ENCODE measurements at regions not wholly inside any gene's neighbourhood (a gene's known extent, or its start where the extent isn't known, plus 50 kb on each side); places are given as distances from the start of the nearest gene placed in this dataset.

DNA sequence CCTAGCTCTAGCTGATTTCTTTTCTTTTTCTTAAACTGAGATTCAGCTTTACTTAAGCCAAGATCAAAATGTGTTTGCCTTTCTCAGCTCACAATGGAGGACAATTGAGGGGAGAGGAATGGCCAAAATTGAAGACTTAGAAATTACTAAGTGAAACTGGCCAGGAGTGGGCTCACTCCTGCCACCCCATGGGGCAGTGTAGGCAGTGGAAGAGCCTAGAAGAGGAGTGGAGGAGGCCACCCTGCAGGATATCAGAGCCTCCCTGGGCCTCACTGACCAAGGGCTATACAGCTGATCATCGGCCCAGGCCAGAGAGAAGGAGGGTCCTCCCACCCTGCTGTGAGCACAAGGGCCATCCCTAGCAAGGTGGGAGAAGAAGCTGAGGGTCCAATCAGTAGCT lies 119.8 kb downstream of the CCT6B start:
- H3K4me3 ChIP-seq = no peak overlapping the region
- intact Hi-C loops (cut with DNase I) = no loop called here
- no peak for DNase-seq
- H3K36me3 ChIP-seq = no peaks in the 10 kb centered on the region
- H3K9me3 ChIP-seq = no peaks in the 10 kb centered on the region
- H3K4me1 ChIP-seq = no peaks in the 10 kb centered on the region
- no peak overlapping the region for H3K27ac ChIP-seq
- TF ChIP-seq, protein P1, sequence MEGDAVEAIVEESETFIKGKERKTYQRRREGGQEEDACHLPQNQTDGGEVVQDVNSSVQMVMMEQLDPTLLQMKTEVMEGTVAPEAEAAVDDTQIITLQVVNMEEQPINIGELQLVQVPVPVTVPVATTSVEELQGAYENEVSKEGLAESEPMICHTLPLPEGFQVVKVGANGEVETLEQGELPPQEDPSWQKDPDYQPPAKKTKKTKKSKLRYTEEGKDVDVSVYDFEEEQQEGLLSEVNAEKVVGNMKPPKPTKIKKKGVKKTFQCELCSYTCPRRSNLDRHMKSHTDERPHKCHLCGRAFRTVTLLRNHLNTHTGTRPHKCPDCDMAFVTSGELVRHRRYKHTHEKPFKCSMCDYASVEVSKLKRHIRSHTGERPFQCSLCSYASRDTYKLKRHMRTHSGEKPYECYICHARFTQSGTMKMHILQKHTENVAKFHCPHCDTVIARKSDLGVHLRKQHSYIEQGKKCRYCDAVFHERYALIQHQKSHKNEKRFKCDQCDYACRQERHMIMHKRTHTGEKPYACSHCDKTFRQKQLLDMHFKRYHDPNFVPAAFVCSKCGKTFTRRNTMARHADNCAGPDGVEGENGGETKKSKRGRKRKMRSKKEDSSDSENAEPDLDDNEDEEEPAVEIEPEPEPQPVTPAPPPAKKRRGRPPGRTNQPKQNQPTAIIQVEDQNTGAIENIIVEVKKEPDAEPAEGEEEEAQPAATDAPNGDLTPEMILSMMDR (IDR thresholded peaks at IDR 0.05) = no peak
- ATAC-seq = no peak
- H3K27me3 ChIP-seq = no peaks in the 10 kb centered on the region

DNA sequence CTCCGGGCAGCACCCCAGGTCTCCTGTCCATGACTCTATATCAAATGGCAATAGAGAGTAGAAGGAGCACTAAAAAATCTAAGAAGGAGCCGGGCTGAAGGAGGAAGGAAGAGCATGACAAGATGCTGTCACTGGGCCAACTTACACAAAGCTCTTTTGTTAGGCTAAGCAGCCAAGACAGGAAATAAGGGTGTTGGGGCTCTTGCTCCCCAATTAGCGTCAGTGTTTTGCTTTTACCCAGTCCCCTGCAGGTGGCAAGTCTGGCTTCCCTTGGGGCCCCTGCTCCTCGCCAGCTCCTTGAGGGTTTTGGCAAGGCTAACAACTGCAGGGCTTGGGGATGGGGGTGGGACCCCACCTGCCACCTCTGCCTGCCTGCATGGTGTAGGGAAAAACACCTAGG lies 120.5 kb downstream of the CCT6B start:
- H3K4me3 ChIP-seq = no peak overlapping the region
- H3K27me3 ChIP-seq = no peaks in the 10 kb centered on the region
- no peak for DNase-seq
- H3K36me3 ChIP-seq = no peaks in the 10 kb centered on the region
- ATAC-seq = no peak
- H3K4me1 ChIP-seq = no peaks in the 10 kb centered on the region
- H3K9me3 ChIP-seq = no peaks in the 10 kb centered on the region
- no peak overlapping the region for H3K27ac ChIP-seq
- TF ChIP-seq, protein P1 (IDR thresholded peaks at IDR 0.05) = no peak
- intact Hi-C loops (cut with DNase I) = no loop called here

DNA sequence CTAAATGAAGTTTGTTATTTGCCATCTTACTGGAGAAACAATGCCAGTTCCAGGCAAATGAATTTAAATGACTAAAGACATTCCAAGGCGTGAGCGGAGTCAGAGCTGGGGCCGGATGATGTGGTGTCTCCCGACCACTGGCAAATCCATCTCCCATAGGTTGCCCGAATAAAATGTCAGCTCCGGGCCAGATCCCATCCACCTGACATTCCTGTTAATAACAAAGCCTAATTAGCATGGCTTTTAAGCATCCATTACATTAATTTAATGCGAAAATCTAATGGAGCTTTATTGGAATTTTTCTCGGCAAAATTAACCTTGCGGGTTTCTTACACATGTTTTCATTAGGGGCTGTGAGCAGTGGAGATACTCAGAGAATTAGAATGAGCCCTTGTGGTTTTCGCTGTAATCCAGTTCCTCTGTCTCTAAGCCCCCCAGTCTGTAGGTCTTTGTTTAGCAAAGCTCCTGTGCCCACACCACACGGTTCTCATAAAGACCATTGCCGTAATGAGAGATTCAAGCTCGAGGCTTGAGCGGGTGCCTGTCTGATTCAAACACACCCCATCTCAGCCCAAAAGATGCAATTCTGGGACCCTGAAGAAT lies 123.3 kb downstream of the CCT6B start:
- Histone ChIP-seq H3K27ac (no peak overlapping the region), H3K9me3 (no peaks in the 10 kb centered on the region), H3K4me1 (no peaks in the 10 kb centered on the region), H3K36me3 (no peaks in the 10 kb centered on the region), H3K4me3 (no peak overlapping the region), H3K27me3 (no peaks in the 10 kb centered on the region)
- TF ChIP-seq, protein P1 (IDR thresholded peaks at IDR 0.05) = no peak
- intact Hi-C loops (cut with DNase I) = no loop called here
- no peak for DNase-seq
- ATAC-seq = no peak

DNA sequence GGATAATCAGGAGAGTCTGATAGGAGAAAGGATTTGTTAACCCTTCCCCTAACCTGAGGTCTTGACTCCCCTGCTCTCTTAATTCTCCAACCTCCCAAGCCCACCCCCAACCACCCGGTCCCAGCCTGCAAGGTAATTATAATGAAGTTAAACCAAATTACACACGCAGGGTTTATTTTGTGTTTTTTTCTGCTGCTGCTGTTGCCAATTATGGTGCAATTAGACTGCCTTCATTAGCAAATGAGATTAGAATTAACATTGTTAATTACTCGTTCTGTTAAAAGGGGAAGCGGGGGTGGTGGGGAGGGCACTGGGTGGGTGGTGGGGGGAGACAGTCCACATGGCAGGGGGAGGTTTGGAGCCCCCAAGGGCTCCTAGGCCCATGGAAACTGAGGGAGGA lies 128.9 kb downstream of the CCT6B start:
- H3K27ac ChIP-seq = no peak overlapping the region
- intact Hi-C loops (cut with DNase I) = no loop called here
- H3K36me3 ChIP-seq = no peaks in the 10 kb centered on the region
- no peaks in the 10 kb centered on the region for H3K9me3 ChIP-seq
- no peak overlapping the region for H3K4me3 ChIP-seq
- H3K4me1 ChIP-seq = no peaks in the 10 kb centered on the region
- no peak for DNase-seq
- H3K27me3 ChIP-seq = no peaks in the 10 kb centered on the region
- ATAC-seq = no peak
- TF ChIP-seq, protein P1 (IDR thresholded peaks at IDR 0.05) = no peak

DNA sequence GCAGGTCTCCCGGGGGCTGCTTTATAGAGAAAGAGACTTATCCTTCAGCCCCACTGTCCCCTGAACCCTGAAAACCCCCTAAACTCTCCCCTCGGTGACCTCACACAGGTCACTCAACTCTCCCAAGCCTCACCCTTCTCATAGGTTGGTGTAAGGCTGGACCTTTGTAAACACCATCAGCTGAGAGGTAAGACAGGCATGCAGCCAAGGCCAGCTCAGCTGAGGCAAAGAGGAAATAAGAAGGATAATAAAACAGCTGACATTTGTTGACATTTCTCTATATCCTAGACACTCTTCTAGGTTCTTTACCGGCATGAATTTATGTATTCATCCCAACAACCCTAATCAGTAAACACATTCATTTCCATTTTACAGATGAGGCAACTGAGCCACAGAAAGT lies 134.3 kb downstream of the CCT6B start:
- no peak overlapping the region for H3K4me3 ChIP-seq
- no peaks in the 10 kb centered on the region for H3K9me3 ChIP-seq
- no peak overlapping the region for H3K27ac ChIP-seq
- no peaks in the 10 kb centered on the region for H3K4me1 ChIP-seq
- ATAC-seq = no peak
- DNase-seq = no peak
- TF ChIP-seq, protein P1 (IDR thresholded peaks at IDR 0.05) = no peak
- H3K36me3 ChIP-seq = no peaks in the 10 kb centered on the region
- H3K27me3 ChIP-seq = peaks cover 5% of the 10 kb centered on the region
- intact Hi-C loops (cut with DNase I) = no loop called here

DNA sequence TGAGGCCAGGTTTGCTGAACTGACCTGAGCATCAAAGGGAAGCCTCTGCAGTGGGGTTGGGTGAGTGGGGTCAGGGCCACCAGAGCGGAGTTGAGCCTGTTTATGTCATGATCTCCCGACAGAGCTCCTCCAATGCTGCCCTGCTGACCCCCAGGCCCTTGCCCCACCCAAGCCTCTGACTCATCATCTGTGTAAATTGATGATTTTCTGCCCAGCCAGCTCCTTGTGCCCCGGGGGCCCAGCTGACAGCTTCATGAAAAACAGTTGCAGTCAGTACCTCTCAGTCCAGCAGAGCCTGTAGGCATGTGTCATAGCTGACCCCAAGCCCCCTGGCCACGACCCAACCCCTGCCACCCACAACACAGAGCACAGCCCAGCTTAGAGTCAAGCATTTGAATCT lies 134.9 kb downstream of the CCT6B start:
- no peak overlapping the region for H3K27ac ChIP-seq
- DNase-seq = no peak
- H3K27me3 ChIP-seq = peaks cover 5% of the 10 kb centered on the region
- H3K36me3 ChIP-seq = no peaks in the 10 kb centered on the region
- TF ChIP-seq, protein P1 (IDR thresholded peaks at IDR 0.05) = no peak
- H3K4me3 ChIP-seq = no peak overlapping the region
- ATAC-seq = no peak
- H3K9me3 ChIP-seq = no peaks in the 10 kb centered on the region
- intact Hi-C loops (cut with DNase I) = no loop called here
- H3K4me1 ChIP-seq = no peaks in the 10 kb centered on the region

Data from upper lobe of right lung (tissue), 1 donor.